ENCODE measurements at regions not wholly inside any gene's neighbourhood (a gene's known extent, or its start where the extent isn't known, plus 50 kb on each side); places are given as distances from the start of the nearest gene placed in this dataset.

DNA sequence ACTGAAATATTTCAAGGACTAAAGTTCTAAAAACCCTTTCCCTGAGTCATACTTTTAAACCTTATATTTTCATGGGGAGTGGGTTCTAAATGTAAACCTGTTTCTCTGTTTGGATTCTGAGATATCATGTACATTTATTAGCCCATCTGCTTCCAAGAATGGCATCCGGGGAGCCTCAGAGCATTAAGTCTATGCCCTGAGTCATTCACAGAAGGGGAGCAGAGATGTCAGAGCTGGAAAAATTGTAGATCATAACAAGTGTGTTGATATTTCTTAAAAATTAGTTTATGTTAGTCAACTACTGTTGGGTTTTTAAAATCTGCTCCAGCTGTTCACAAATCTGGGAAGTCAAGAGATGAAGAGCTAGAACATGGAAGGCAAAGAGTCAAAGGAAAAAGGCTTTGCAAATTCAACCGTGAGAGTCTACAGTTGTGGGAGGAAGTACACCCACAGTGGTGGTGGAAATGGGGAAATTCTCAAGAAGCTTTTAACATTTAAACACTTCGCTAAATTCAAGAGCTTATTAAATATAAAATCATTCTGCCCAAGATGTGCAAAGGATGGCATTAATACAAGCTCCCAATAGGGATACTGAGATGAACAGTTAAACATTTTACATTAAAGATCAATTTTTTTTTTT, 70.5 kb upstream of the FLRT2 start:
- TF ChIP-seq POLR2A (IDR thresholded peaks at IDR 0.05): no peak
- TF ChIP-seq, protein P1, sequence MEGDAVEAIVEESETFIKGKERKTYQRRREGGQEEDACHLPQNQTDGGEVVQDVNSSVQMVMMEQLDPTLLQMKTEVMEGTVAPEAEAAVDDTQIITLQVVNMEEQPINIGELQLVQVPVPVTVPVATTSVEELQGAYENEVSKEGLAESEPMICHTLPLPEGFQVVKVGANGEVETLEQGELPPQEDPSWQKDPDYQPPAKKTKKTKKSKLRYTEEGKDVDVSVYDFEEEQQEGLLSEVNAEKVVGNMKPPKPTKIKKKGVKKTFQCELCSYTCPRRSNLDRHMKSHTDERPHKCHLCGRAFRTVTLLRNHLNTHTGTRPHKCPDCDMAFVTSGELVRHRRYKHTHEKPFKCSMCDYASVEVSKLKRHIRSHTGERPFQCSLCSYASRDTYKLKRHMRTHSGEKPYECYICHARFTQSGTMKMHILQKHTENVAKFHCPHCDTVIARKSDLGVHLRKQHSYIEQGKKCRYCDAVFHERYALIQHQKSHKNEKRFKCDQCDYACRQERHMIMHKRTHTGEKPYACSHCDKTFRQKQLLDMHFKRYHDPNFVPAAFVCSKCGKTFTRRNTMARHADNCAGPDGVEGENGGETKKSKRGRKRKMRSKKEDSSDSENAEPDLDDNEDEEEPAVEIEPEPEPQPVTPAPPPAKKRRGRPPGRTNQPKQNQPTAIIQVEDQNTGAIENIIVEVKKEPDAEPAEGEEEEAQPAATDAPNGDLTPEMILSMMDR (IDR thresholded peaks at IDR 0.05): no peak
